Pulmonary artery endothelial cell (primary cell): ENCODE measurements at regions not wholly inside any gene's neighbourhood (a gene's known extent, or its start where the extent isn't known, plus 50 kb on each side); places are given as distances from the start of the nearest gene placed in this dataset.
"Not testable (repeated sequence)": the region's sequence is repeated elsewhere in the genome, so short reads cannot be mapped to it uniquely, and the experiment has no call there.

Experiments used
- DNase-seq: peaks from one replicate; pipeline ENCODE4 v3.0.0-alpha.2; 2011; ENCODE audit warnings: low read depth, low spot score

- peak; percentile 75 for DNase-seq
These were observed 122.8 kb upstream of the IVNS1ABP start for GRCh38 chr1:185439727-185440415.

- no peak for DNase-seq
These were observed 121.9 kb upstream of the IVNS1ABP start for GRCh38 chr1:185438936-185439335.

GRCh38 chr1:185435696-185436379 lies 118.8 kb upstream of the IVNS1ABP start:
- DNase-seq: no peak

GRCh38 chr1:185434721-185435120 lies 117.7 kb upstream of the IVNS1ABP start:
- no peak for DNase-seq

- DNase-seq: no peak
These were observed 116.6 kb upstream of the IVNS1ABP start for GRCh38 chr1:185433667-185434066.

- DNase-seq: no peak
These were observed 115.9 kb upstream of the IVNS1ABP start for GRCh38 chr1:185432948-185433347.

- DNase-seq: no peak
These were observed 114.6 kb upstream of the IVNS1ABP start for GRCh38 chr1:185431612-185432011.

- DNase-seq: not testable (repeated sequence)
These were observed 112.6 kb upstream of the IVNS1ABP start for GRCh38 chr1:185429668-185430067.

GRCh38 chr1:185427776-185428175 lies 110.7 kb upstream of the IVNS1ABP start:
- DNase-seq: no peak

GRCh38 chr1:185427264-185427663 lies 110.2 kb upstream of the IVNS1ABP start:
- DNase-seq: no peak

GRCh38 chr1:185426848-185427247 lies 109.8 kb upstream of the IVNS1ABP start:
- peak; percentile 73 for DNase-seq

GRCh38 chr1:185425163-185425562 lies 108.1 kb upstream of the IVNS1ABP start:
- DNase-seq: no peak

GRCh38 chr1:185421485-185422107 lies 104.6 kb upstream of the IVNS1ABP start:
- DNase-seq: no peak

GRCh38 chr1:185420588-185421081 lies 103.6 kb upstream of the IVNS1ABP start:
- DNase-seq: no peak

- DNase-seq: no peak
These were observed 102.7 kb upstream of the IVNS1ABP start for GRCh38 chr1:185419718-185420117.

- DNase-seq: no peak
These were observed 101.4 kb upstream of the IVNS1ABP start for GRCh38 chr1:185418472-185418871.

- no peak for DNase-seq
These were observed 95.5 kb upstream of the IVNS1ABP start for GRCh38 chr1:185412385-185413087.

- no peak for DNase-seq
These were observed 92.9 kb upstream of the IVNS1ABP start for GRCh38 chr1:185409763-185410528.

GRCh38 chr1:185409345-185409744 lies 92.3 kb upstream of the IVNS1ABP start:
- DNase-seq: no peak

- no peak for DNase-seq
These were observed 91.7 kb upstream of the IVNS1ABP start for GRCh38 chr1:185408700-185409270.

GRCh38 chr1:185406691-185407009 lies 89.6 kb upstream of the IVNS1ABP start:
- no peak for DNase-seq
